DMS114 treated with DMSO at 0.1 percent for 48 hours (cell line): ENCODE measurements at regions not wholly inside any gene's neighbourhood (a gene's known extent, or its start where the extent isn't known, plus 50 kb on each side); places are given as distances from the start of the nearest gene placed in this dataset.
"Not testable (repeated sequence)": the region's sequence is repeated elsewhere in the genome, so short reads cannot be mapped to it uniquely, and the experiment has no call there.

ENCODE experiments used
- DNase-seq: peaks from one replicate; lab custom pipeline; 2025; ENCODE audit not compliant: unreplicated experiment; lab: John Stamatoyannopoulos, UW

DNA sequence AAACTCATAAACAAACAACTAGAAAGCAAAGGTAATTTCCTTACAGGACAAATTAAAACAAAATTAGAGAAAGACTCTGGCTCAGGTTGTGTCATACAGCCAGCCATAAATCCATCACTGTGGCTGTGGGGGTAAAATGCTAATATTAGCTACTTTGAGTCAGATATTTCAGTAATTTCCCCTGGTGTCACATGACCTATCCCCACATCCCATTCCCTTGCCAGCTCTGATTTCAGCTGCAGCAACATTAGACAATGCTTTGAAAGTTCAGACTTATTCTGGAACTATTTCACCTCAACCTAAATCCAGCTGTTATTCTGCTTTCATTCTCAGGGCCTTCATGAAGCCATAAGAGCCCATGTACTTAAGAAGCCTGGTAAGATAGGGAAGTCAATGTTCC is 55.3 kb downstream of the RPL10L start:
- no peak for DNase-seq

GRCh38 chr14:46582826-46583225 is 68.8 kb downstream of the RPL10L start:
- no peak for DNase-seq

GRCh38 chr14:46581036-46581671 is 70.4 kb downstream of the RPL10L start:
- peak; percentile 27 for DNase-seq

- DNase-seq: no peak
These were observed 76.6 kb downstream of the RPL10L start for GRCh38 chr14:46574978-46575375.

DNA sequence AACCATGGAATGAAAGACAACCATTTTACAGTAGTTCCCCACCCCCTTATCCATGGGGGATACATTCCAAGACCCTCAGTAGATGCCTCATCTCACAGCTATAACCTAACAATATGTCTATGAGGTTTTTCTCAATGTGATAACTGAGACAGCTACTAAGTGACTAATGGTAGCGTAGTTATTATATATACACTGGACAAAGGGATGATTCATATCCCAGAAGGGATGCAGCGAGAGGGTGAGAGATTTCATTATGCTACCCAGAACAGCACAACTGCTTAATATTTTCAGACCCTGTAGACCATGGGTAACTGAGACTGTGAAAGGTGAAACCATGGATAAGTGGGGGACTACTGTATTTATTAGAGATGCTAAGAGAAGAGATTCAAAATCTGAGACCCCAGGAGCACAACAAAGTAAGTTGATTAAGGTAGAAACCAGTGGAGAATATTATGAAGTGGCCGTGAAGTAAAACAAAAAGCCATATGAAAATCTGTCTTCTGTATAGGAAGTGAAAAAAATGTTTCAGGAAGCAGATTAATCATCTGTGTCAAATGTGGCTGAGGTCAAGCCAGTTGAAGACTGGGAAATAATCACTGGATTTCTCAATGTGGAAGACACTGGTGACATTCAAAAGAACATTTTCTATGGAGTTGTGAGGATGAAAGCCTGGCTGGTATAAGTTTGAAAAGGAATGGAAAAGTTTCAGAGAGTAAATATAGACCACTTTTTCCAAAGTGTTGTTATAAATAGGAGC is 77.2 kb downstream of the RPL10L start:
- DNase-seq: no peak

DNA sequence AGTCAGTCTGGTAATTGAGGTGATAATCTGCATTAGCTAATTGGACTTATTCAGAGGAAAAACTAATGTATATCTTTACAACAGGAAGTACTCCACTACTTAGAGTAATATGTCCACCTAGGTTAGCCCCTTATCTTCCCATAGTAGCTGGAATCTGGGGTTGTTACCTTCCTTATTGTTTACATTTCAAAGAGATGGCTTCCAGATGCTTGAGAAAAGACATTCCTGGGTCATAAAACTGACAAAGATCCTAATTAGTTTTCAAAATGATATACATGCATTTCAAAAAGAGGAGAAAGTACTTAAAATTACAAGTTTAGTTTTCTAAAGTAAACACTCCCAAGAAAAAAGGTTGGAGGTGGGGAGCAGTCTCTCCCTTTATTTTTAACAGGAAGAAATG is 78.1 kb downstream of the RPL10L start:
- DNase-seq: no peak

DNA sequence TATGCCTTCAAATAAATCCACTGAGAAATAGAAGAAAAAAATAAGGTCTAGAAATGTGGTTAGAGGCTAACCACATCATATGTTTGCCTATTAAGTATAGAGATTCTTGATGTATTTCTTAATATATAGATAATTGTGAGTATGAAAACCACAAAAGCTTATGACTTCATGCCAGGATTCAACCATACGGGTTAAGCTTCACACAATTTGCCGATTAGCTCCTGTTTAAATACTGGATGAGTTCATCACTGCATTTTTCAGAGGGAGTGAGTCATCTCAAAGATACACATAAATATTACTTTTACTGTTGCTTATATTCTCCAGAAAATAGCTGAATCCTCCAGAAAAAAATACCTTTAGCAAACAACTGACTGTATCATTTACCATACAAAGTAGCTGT is 79.6 kb downstream of the RPL10L start:
- no peak for DNase-seq

GRCh38 chr14:46568161-46568560 is 83.4 kb downstream of the RPL10L start:
- not testable (repeated sequence) for DNase-seq

- DNase-seq: no peak
These were observed 100.7 kb downstream of the RPL10L start for GRCh38 chr14:46550836-46551235.

DNA sequence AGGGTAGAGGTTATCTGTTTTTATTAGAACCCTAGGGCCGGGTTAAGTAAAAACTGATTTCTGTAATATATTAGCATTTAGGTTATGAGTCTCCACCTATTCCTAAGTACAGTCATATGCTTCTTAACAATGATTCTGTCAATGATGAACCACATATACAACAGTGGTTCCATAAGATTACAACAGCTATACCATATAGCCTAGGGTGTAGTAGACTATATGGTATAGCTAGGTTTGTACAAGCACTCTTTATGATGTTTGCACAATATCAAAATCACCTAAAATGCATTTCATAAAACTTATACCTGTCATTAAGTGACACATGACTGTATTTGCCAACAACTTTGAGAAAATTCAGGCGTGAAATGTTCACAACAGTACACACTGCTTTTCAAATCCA is 110.6 kb downstream of the RPL10L start:
- no peak for DNase-seq

DNA sequence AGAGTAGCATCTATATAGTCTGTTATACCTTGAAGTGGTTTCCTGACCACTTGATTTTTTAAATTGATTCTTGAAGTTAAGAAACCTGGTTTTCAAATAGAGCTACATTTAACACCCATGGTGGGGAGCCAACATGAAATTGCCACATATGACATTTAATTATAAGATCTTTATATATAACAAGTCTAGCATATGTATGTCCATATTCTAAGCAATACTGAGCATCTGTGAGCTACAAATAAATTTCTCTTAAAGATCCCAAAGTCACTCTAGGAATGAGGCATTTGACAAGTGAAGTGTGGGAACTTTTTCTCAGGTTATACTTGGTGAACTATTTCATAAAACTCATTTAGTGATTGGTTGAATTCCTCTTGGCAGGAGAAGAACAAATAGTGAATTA is 132.5 kb downstream of the RPL10L start:
- DNase-seq: no peak

GRCh38 chr14:46508752-46509151 is 142.8 kb downstream of the RPL10L start:
- DNase-seq: not testable (repeated sequence)

DNA sequence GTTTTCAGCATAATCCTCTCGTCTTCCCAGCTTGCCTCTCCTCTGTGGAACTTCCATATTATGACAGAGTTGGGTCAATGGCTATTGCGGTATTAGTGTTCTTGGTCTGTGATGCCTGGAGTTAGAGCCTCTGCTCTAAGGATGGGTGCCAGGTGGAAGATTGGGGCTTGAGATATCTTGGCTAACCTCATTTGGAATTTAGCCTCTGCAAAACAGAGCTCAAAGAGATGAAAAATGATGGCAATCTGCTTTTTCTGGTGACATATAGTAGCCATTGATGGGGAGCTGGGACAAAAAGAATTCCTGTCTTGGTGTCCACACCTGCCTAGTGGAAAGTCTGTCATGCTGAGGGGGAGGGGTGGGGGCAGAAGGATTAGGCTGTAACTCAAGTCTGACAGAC is 152.1 kb downstream of the RPL10L start:
- DNase-seq: no peak

- DNase-seq: no peak
These were observed 155.2 kb downstream of the RPL10L start for GRCh38 chr14:46496409-46496808.

- no peak for DNase-seq
These were observed 161.3 kb downstream of the RPL10L start for GRCh38 chr14:46490238-46490685.

GRCh38 chr14:46488374-46488773 is 163.2 kb downstream of the RPL10L start:
- no peak for DNase-seq

DNA sequence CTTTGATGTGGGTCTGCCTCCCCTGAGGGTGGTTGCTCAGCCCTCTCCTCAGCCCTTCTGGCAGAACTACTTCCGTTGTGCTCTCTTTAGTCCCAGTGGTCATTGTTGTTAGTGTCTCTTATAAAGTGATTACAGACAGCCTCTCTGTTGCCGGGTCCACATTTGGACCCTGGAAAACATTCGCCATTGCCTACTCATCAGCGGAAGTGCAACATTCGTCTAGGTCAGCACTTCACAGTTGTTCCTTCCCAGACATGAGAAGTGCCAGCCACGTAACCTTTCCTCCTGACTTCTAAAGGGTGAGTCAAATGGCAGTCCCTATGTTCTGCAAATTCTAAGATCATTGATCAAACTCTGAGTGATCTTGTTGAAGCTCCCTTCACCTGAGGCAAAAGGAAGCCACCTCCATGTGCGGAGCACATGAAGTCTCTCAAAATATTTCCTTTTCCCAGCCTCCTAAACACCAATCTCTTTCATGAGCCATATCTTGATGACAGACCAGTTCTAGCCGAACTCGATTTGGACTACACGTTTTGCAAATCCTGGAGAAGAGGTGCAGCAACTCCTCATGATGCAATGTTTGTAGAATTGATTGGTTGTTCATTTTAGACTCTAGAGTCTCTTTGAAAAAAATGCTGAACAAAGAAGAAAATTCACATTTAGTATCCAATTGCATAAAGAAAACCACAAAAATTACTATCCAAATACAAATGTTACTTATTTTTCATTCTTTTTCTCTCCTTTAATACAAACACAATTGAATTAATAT is 163.8 kb downstream of the RPL10L start:
- DNase-seq: no peak

DNA sequence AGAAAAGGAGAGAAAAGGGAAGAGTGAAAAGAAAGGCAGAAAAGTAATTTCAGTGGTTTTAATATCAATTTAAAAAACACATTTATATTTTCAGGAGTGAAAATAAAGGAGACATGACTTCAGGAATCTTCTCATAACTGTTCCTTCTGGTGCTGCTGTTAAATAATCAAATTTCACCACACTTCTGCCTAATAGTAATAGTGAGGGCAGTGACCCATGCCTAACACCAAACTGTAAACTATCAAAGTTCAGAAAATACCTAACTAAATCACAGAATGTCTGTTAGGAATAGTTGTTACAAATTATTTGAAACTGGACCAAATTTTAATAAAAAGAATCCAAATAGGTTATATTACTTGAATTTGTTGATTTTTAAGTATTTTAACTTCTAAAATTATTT is 169.4 kb downstream of the RPL10L start:
- no peak for DNase-seq

DNA sequence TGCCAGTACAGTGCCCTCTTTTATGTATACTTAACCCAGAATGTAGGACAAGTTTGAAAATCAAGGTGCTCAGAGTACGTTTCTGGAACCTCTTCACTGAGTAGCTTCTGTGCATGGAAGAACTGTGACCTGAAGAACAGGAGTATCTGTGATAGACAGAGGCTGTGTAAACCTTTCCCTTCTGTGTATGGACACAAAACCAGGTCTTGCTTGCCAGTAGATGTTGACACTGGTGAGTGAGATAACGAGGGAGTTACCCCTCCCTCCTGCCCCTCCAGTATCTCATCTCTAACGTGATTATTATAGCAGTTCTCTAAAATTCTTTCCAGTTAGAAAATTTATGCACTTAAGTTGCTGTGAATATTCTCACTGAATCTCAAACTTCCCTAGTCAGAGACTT is 170.8 kb downstream of the RPL10L start:
- no peak for DNase-seq

DNA sequence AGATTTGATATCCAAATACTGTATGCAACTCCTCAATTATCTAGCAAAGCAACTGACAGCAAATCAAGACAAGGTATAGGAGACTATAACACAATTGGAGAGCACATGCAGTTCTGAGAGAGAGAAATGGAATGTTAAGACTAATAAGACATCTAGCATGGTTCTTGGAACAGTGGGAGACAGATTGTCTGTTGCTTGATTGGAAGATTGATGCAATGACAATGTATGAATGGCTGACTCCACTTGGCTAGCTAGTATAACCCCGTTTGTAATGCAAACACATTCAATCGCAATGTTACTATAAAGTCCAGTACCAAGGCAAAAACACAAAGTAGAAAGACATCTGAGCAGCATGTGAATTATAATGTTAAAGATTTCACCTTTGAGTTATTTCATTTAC is 179.3 kb downstream of the RPL10L start:
- no peak for DNase-seq

DNA sequence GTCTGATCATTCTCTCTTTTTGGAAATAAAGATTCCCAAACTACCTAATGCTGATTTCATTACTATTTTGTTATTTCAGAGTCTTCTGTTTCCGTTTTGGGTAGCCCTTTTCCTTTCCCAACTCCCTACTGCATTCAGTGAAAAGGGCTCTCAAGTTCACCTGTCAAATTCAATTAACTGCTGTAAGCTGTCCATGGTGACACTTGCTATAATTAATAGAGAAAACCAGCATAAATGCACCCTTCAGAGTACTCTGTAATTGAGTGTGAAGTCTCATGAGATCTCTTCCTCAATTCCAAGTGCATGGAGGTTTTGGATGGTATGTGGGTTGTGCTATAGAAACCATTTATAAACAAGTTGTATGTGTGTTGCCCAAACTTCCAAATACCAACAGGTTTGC is 187.2 kb downstream of the RPL10L start:
- DNase-seq: no peak

DNA sequence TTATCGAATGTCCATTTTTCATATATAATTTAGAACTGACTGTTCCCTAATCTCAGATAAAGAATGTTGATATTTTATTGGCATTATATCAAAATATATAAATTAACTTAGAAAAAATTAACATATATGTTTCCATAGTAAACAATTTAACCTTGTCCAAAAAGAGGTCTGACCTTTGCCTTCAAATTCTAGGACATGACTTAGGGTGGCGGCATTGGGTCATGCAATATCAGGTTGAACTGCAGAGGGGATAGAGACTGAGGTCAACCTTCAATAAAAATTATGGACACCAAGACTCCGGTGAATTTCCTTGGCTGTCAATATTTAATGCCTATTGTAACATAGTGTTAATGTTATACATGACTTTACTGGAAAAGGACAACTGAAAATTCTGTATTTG is 199.8 kb downstream of the RPL10L start:
- DNase-seq: no peak
